Activated CD8-positive, alpha-beta T cell treated with anti-CD3 and anti-CD28 coated beads, Interleukin-2, amount 10 ng/mL, durations not matched to agents 7 days and 5 days (primary cell): ENCODE measurements at regions not wholly inside any gene's neighbourhood (a gene's known extent, or its start where the extent isn't known, plus 50 kb on each side); places are given as distances from the start of the nearest gene placed in this dataset.
"Not testable (repeated sequence)": the region's sequence is repeated elsewhere in the genome, so short reads cannot be mapped to it uniquely, and the experiment has no call there.

ENCODE experiments used
- ATAC-seq: fragments of 150-1000 bp; cut with Tn5 transposase; one replicate; pipeline ENCODE4 v1.10.0; 2021; ENCODE audit warnings: moderate library complexity
- CTCF ChIA-PET: fragments of 350-600 bp; sonication (Branson Sonifier 250); formaldehyde crosslinking; loops from one replicate; lab custom pipeline; 2021; ENCODE audit warnings: antibody characterized with exemption; lab: Charles Lee
- POLR2A ChIA-PET: fragments of 350-600 bp; sonication (Branson Sonifier 250); formaldehyde crosslinking; loops from one replicate; lab custom pipeline; 2021; ENCODE audit warnings: antibody characterized with exemption; lab: Charles Lee
- DNase-seq: peaks from one replicate; pipeline ENCODE4 v3.0.0-alpha.2; 2020
- H3K27ac Mint-ChIP-seq: one replicate; pipeline ENCODE4 v1.8.0; 2021; ENCODE audit warnings: mild to moderate bottlenecking, mixed read lengths
- H3K27me3 Mint-ChIP-seq: one replicate; pipeline ENCODE4 v1.8.0; 2021; ENCODE audit warnings: low read depth, mixed read lengths
- H3K36me3 Mint-ChIP-seq: one replicate; pipeline ENCODE4 v1.8.0; 2021; ENCODE audit warnings: low read depth, mixed read lengths
- H3K4me1 Mint-ChIP-seq: one replicate; pipeline ENCODE4 v1.8.0; 2021; ENCODE audit warnings: low read depth, mixed read lengths
- H3K4me3 Mint-ChIP-seq: one replicate; pipeline ENCODE4 v1.8.0; 2021; ENCODE audit warnings: mild to moderate bottlenecking, mixed read lengths
- H3K9me3 Mint-ChIP-seq: one replicate; pipeline ENCODE4 v1.8.0; 2022; ENCODE audit warnings: mixed read lengths; ENCODE audit not compliant: insufficient read depth

GRCh38 chr5:112554101-112554977 lies 135.3 kb upstream of the EPB41L4A start:
- no peak overlapping the region for H3K27ac Mint-ChIP-seq
- no peaks in the 10 kb centered on the region for H3K36me3 Mint-ChIP-seq
- no peaks in the 10 kb centered on the region for H3K9me3 Mint-ChIP-seq
- H3K4me3 Mint-ChIP-seq, result no peak overlapping the region
- DNase-seq, result no peak
- CTCF ChIA-PET, result interaction anchor here (5.1 kb wide), 1 partner anchor 204 kb away, joined by 76 read pairs; no protein-coding TSS in a partner anchor
- H3K4me1 Mint-ChIP-seq, result no peaks in the 10 kb centered on the region
- H3K27me3 Mint-ChIP-seq, result peaks cover 6% of the 10 kb centered on the region
- no peak for ATAC-seq
- POLR2A ChIA-PET, result no interaction called here

DNA sequence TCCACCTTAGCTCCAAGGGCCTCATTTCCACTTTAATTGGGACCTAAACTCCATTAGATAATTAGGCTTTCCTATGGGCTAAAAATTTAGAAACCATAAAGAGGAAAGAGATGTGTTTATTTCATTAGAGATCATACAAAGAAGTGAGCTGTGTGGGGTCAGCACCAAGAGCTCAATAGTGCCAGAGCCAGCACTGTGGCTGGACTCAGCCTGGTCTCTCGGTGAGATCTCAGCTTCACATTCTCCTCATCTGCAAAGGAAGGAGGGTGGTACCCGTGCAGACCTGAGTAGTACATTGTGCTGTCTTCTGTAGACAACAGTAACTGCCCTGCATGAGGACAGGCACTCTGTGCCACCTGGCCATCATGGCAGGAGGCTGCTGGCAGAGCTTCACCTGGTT lies 136.1 kb upstream of the EPB41L4A start:
- DNase-seq, result no peak
- ChIA-PET CTCF (interaction anchor here (5.1 kb wide), 1 partner anchor 203 kb away, joined by 76 read pairs; no protein-coding TSS in a partner anchor), POLR2A (no interaction called here)
- H3K9me3 Mint-ChIP-seq, result no peaks in the 10 kb centered on the region
- H3K36me3 Mint-ChIP-seq, result no peaks in the 10 kb centered on the region
- H3K4me1 Mint-ChIP-seq, result no peaks in the 10 kb centered on the region
- H3K27ac Mint-ChIP-seq, result no peak overlapping the region
- H3K4me3 Mint-ChIP-seq, result no peak overlapping the region
- no peak for ATAC-seq
- peaks cover 4% of the 10 kb centered on the region for H3K27me3 Mint-ChIP-seq

- Mint-ChIP-seq H3K4me1 (no peaks in the 10 kb centered on the region), H3K36me3 (no peaks in the 10 kb centered on the region), H3K27ac (no peak overlapping the region), H3K27me3 (peaks cover 4% of the 10 kb centered on the region), H3K9me3 (no peaks in the 10 kb centered on the region), H3K4me3 (no peak overlapping the region)
- ATAC-seq (no peak), DNase-seq (no peak)
- ChIA-PET POLR2A (no interaction called here), CTCF (no interaction called here)
Measured at GRCh38 chr5:112555691-112556090, 136.6 kb upstream of the EPB41L4A start.

GRCh38 chr5:112559501-112559900 lies 140.4 kb upstream of the EPB41L4A start:
- POLR2A ChIA-PET, H3K4me3 Mint-ChIP-seq, H3K9me3 Mint-ChIP-seq, H3K27me3 Mint-ChIP-seq, DNase-seq, ATAC-seq, H3K4me1 Mint-ChIP-seq, H3K27ac Mint-ChIP-seq, H3K36me3 Mint-ChIP-seq: not testable (repeated sequence)
- CTCF ChIA-PET, result interaction anchor here (1.8 kb wide), 1 partner anchor 9 kb away, joined by 4 read pairs; no protein-coding TSS in a partner anchor

DNA sequence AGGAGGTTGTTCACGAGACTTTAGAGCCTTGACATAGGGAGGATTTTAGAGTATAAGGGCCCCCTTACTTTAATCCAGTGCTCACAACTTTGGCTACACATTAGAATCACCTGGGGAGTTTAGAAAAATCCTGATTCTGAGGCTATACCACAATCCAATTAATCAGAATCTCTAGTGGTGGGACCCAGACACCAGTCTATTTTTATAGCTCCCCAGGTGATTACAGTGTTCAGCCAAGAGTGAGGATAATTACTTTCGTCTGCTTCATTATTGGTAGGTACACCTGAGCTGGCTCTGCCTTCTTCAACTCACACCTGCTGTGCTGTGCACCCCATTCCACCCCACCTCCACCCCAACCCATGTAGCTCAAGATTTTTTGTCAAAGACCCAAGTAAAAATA lies 141.3 kb upstream of the EPB41L4A start:
- Mint-ChIP-seq H3K36me3 (peaks cover 3% of the 10 kb centered on the region), H3K4me1 (no peaks in the 10 kb centered on the region), H3K27ac (no peak overlapping the region), H3K9me3 (peaks cover 7% of the 10 kb centered on the region), H3K4me3 (no peak overlapping the region), H3K27me3 (peaks cover 2% of the 10 kb centered on the region)
- ChIA-PET CTCF (interaction anchor here (1.8 to 1.9 kb wide), 2 partner anchors 10 to 197 kb away, joined by 4 to 5 read pairs; no protein-coding TSS in a partner anchor), POLR2A (no interaction called here)
- no peak for DNase-seq
- ATAC-seq, result no peak

DNA sequence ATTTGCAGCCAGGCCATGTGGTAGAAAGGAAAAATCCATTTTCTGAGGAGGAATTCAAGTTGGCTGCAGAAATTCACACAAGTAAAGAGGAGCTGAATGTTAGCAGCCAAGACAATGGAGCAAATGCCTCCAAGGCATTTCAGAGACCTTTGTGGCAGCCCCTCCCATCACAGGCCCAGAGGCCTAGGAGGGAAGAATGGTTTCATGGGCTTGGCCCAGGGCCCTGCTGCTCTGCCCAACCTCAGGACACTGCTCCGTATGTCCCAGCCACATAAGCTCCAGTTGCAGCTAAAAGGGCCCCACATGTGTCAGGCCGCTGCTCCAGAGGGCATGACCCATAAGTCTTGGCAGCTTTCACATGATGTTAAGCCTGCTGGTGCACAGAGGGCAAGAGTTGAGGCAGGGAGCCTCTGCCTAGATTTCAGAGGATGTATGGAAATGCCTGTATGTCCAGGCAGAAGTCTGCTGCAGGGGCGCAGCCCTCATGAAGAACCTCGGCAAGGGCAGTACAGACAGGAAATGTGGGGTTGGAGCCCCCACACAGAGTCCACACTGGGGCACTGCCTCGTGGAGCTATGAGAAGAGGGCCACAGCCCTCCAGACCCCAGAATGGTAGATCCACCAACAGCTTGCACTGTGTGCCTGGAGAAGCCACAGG lies 144.2 kb upstream of the EPB41L4A start:
- no peak overlapping the region for H3K4me3 Mint-ChIP-seq
- ChIA-PET CTCF (no interaction called here), POLR2A (no interaction called here)
- H3K27me3 Mint-ChIP-seq, result peaks cover 6% of the 10 kb centered on the region
- H3K36me3 Mint-ChIP-seq, result peaks cover 3% of the 10 kb centered on the region
- H3K27ac Mint-ChIP-seq, result no peak overlapping the region
- H3K4me1 Mint-ChIP-seq, result no peaks in the 10 kb centered on the region
- no peak for ATAC-seq
- no peak for DNase-seq
- H3K9me3 Mint-ChIP-seq, result peaks cover 7% of the 10 kb centered on the region

GRCh38 chr5:112566251-112566650 lies 147.2 kb upstream of the EPB41L4A start:
- H3K27me3 Mint-ChIP-seq, result peaks cover 9% of the 10 kb centered on the region
- ChIA-PET POLR2A (no interaction called here), CTCF (no interaction called here)
- peaks cover 7% of the 10 kb centered on the region for H3K9me3 Mint-ChIP-seq
- DNase-seq (no peak), ATAC-seq (no peak)
- no peaks in the 10 kb centered on the region for H3K4me1 Mint-ChIP-seq
- peaks cover 3% of the 10 kb centered on the region for H3K36me3 Mint-ChIP-seq
- no peak overlapping the region for H3K27ac Mint-ChIP-seq
- no peak overlapping the region for H3K4me3 Mint-ChIP-seq

DNA sequence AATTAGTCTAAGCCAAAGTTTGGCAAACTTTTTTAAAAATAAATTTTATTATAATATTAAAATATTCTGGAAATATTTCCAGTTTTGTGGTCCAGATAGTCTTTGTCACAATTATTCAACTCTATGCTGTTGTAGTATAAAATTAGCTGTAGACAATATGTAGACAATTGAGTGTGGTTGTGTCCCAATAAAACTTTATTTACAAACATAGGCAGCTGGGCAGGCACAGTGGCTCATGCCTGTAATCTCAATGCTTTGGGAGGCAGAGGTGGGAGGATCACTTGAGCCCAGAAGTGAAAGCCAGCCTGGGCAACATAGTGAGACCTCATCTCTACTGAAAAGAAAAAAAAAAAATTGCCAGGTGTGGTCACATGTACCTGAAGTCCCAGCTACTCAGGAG lies 150.5 kb upstream of the EPB41L4A start:
- Mint-ChIP-seq H3K27me3 (peaks cover 20% of the 10 kb centered on the region), H3K4me3 (no peak overlapping the region), H3K9me3 (no peaks in the 10 kb centered on the region), H3K36me3 (no peaks in the 10 kb centered on the region), H3K4me1 (no peaks in the 10 kb centered on the region), H3K27ac (no peak overlapping the region)
- ChIA-PET CTCF (no interaction called here), POLR2A (no interaction called here)
- ATAC-seq (no peak), DNase-seq (no peak)

- no peak overlapping the region for H3K27ac Mint-ChIP-seq
- peaks cover 20% of the 10 kb centered on the region for H3K27me3 Mint-ChIP-seq
- no peaks in the 10 kb centered on the region for H3K4me1 Mint-ChIP-seq
- DNase-seq (no peak), ATAC-seq (no peak)
- ChIA-PET CTCF (no interaction called here), POLR2A (no interaction called here)
- no peak overlapping the region for H3K4me3 Mint-ChIP-seq
- H3K9me3 Mint-ChIP-seq, result no peaks in the 10 kb centered on the region
- H3K36me3 Mint-ChIP-seq, result no peaks in the 10 kb centered on the region
Measured at GRCh38 chr5:112570708-112571444, 151.8 kb upstream of the EPB41L4A start.

DNA sequence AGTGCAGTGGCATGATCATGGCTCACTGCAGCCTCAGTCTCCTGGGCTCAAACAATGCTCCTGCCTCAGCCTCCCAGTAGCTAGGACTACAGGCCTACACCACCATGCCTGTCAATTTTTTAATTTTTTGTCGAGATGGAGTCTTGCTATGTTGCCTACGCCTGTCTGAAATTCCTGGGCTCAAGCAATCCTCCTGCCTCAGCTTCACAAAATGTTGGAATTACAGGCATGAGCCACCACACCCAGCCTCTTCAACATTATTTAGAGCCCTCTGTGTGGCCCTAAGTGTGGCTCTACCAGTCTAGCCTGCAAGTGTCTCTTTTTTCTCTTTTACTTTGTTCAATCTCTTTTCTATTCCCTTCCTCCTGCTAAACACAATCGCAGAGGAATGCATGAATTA lies 154.4 kb upstream of the EPB41L4A start:
- ATAC-seq (no peak), DNase-seq (no peak)
- Mint-ChIP-seq H3K9me3 (no peaks in the 10 kb centered on the region), H3K27ac (no peak overlapping the region), H3K36me3 (no peaks in the 10 kb centered on the region), H3K4me1 (no peaks in the 10 kb centered on the region), H3K4me3 (no peak overlapping the region), H3K27me3 (peaks cover 16% of the 10 kb centered on the region)
- ChIA-PET POLR2A (no interaction called here), CTCF (interaction anchor here (1.2 kb wide), 1 partner anchor 35 kb away, joined by 4 read pairs; no protein-coding TSS in a partner anchor)

DNA sequence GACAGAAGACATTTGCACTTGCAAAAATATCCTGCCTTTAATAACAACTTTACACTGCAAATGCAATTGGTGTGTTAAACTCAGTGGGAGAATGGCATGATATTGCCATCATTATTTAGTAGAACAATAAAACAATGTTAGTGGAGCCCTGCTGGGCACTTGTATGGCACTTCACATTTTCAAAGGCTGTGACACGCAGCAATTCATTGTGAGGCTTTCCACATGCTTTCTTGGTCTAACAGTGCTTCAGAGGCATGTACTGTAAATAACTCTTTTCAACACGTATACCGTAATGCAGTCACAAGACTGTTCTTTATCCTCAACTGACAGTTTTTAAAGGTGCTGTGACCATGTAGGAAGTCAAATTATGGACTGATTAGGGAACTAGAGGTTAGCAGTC lies 155.5 kb upstream of the EPB41L4A start:
- Mint-ChIP-seq H3K9me3 (no peaks in the 10 kb centered on the region), H3K4me3 (no peak overlapping the region), H3K36me3 (no peaks in the 10 kb centered on the region), H3K4me1 (no peaks in the 10 kb centered on the region), H3K27me3 (peaks cover 13% of the 10 kb centered on the region), H3K27ac (no peak overlapping the region)
- ChIA-PET POLR2A (no interaction called here), CTCF (no interaction called here)
- no peak for DNase-seq
- no peak for ATAC-seq
